CD4-positive, alpha-beta T cell treated with Interferon gamma for 1 hour (primary cell): ENCODE measurements at regions not wholly inside any gene's neighbourhood (a gene's known extent, or its start where the extent isn't known, plus 50 kb on each side); places are given as distances from the start of the nearest gene placed in this dataset.

Source experiments
- DNase-seq: peaks from one replicate; pipeline ENCODE4 v3.0.0-alpha.2; 2020

DNA sequence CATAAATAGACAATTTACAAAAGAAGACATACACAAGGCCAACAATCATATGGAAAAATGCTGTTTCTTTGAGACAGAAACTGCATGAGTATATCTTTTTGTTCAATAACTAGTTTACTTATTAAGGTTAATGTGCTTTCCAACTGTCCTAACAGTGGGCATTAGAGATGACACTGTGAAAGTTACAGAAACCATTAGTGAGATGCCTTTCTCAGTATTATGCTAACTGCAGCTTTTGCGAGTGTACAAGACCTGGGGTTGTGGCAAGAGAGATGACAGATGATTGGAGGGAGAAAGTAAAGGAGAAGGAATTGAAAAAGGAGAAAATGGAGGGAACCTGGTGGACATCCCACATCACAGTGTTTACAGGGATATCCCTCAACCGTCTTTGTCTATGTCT is 640.5 kb downstream of the ZPLD1 start:
- DNase-seq: no peak

DNA sequence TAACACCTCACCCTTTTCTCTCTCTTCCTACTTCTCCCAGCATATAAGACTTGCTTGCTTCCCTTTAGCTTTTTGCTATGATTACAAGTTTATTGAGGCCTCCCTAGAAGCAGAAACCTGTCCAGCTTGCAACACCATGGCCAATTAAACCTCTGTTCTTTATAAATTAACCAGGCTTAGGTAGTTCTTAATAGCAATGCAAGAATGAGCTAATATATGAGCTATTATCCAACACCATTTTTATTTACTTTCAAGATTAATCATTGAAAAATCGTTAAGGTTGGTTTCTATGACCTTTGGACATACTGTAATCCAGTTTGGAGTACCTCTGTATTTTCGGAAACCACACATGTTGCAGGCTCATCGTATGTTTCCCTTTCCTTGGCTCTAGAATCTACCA is 643.1 kb downstream of the ZPLD1 start:
- DNase-seq: no peak

DNA sequence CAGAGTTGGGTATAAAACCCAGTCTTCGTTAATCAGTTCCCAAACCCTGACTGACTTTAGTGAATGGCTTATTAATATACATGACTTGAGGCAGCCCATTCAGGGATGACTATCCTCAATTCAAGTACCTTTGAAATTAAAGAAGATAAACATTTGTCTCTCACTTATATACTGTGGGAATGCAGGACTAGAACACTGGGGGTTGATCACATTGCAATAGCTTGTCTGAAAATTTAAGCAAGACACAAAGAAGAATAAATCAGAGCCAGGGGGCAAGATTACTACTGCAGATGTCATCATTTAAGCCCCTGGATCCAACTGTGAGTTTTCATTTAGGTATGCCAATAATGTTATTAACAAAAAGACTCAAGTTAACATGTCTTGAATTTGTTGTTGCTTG is 647.7 kb downstream of the ZPLD1 start:
- no peak for DNase-seq

DNA sequence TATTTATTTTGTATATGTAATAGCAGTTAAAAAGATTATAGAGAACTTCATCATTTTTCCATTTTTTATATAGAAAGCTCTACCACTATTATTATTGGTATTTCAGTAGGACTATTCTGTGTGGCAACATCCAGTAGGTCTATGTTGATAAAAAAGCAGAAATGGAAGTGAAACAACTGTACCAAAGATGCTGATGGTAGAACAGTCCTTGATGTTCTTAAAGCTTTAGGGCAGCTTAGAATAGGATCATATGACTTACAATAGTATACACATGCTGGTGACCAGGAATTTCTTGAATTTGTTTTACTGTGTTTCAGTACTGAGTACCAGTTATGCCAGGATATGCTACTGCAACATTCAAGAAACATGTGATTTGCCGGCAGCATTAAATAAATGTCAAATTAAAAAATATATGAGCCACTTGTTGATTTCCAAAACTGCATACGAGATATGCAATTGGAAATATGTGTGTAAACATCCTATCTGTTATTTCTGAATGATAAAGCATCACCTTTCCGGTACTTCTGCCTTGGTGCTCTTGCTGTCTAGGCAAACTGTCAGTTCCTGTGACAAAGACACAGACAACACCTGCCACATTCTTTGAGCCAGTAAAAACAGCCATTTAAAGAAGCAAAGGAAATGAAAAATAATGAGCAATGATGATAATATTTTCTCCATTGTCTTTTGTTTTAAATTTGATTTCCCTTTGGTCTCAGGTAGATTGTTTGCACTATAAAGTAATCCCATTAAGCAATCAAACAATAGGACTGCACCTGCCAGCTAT is 649.2 kb downstream of the ZPLD1 start:
- no peak for DNase-seq

DNA sequence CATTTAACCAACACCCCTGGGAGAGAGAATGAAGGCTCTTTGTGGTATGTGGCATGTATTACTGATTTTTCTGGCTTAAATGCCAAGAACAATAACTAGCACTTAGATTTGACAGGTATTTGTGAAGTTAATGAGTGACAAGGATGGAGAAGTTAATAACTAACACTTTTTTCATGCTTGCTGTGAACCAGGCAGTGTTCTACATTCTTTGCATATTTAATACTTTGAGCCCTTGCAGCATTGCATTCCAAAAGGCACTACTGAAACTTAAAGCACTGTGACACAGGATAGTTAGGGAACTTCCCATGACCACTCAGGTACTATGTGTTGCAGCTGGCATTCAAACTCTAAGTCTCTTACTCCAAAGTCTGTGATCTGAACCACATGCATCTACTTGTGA is 650.6 kb downstream of the ZPLD1 start:
- no peak for DNase-seq

DNA sequence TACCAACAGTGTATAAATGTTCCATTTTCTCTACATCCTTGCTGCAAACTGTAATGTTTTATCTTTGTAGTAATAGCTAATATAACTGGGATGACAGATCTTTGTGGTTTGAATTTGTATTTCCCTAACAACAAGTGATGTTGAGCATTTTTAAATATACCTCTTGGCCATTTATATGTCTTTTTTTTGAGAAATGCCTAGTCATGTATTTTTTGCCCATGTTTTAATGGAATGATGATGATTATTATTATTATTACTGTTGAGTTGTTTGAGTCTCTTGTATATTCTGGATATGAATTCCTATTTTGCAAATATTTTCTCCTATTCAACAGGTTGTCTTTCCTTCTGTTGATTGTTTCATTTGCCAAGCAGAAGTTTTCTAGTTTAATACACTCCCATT is 654.9 kb downstream of the ZPLD1 start:
- DNase-seq: no peak

DNA sequence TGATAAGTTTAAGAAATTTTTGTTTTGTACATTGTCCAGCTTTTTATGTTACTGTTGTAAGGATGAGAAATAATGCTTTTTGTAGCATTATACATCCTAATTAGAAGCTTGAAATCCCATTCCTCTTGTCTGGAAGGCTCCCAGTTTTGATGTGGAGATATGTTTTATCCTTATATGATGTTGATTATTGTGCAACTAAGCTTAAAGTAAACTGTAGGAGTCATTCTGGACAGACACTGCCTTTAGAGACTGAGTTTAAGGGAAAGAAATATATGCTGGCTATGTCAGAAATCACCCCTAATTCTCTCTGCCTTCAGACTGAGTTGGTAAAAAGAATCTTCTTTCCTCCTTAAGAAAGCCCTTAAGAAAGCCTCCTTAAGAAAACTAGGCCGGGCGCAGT is 670.4 kb downstream of the ZPLD1 start:
- no peak for DNase-seq

DNA sequence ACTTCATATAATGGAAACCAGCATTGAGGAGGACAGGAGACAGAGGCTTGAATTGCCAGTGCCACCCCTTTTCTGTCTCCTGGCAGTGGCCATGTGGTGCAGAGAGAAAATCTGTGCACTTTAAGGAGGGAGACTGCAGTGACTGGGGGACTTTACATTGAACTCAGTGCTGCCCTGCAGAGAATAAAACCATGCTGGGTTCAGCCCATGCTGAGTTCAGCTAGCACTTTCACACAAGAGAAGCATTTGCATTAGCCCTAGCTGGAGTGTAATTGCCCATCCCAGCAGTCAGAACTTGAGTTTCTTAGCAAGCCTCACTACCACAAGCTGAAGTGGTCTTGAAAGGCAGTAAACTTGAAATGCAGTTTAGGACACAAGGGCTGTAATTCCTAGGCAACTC is 677.5 kb downstream of the ZPLD1 start:
- DNase-seq: no peak

DNA sequence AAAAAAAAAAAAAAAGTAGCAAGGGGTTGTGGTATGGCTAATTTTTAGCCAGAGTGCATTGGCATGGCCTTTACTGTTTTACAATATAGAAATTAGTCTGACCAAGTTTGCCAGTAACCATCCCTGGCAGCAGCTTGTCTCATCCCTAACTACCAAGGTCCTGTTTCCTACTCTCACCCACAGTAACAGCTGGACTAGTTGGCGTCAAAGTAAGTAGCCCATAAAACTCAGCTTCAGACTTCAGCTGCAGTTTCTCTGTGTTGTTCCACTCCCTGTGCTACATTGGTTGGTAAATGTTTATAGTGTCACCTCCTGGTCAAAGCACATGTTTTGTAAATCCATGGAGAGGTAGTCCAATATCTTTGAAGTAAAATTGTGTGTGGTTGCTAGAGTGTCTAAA is 691.3 kb downstream of the ZPLD1 start:
- DNase-seq: no peak

DNA sequence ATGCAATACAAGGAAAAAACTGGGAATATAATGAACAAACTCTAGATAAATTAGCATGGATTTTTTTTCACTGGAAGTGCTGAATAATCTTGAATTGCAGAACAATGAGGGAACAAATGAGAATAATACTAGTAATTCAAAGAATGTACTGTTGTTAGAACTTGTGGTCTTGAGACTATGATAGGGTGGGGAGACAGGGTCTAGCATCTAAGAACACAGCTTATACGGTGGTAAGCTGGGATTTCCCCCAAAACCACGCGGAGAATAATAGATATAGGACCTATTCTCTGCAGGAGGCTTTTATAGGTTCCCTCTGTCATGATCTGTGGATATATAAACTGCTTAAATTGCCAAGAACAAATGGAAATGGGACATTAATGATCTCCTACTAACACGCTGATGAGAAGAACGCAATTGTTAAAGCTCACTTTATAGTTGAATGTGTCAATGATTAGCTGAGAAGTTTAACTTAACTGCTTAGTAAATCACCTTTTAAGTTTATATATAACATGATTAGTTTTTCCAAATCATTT is 692.3 kb downstream of the ZPLD1 start:
- no peak for DNase-seq

DNA sequence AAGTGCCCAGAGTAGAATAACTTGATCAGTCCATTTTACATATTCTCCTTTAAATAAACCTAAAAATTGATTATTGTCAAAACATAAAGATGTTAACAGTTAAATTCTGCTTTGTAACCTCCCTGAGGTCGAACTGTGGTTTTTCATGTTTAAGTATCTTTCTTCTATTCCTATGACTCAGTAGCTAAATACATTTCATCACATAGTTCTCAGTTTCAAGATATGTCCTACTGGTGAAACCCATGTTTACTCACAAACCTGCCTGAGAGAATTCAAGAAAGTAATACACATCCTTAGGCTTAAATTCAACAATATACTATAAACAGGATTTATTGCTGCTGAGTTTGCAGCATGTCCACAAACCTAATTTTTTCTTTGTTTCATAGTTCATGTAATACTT is 692.9 kb downstream of the ZPLD1 start:
- DNase-seq: no peak

DNA sequence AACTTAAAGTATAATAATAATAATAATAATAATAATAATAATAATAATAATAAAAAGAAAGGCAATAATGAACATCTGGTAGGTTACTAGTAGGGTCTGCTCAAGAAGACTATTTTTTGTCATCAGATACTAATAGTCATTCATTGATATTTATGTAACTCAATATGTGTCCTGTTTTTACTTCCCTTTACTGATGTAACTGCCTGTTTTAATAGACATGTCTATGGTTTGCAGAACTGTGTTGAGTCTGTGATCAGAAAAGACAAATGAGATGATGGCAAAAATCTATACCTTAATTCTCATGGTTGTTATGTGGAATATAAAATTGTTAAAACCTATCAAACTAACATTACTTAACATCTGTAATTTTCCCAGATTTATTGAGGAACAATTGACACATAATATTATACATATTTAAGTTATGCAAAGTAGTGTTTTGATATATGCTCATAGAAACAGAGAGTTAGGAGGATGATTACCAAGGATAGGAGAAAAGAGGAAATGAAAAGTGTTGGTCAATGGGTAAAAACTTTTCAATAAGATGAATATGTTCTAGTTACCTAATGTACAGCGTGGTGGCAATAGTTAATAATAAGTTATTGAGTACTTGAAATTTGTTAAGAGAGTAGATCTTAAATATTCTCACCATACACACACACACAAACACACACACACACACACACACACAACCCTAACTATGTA is 699.4 kb downstream of the ZPLD1 start:
- no peak for DNase-seq

DNA sequence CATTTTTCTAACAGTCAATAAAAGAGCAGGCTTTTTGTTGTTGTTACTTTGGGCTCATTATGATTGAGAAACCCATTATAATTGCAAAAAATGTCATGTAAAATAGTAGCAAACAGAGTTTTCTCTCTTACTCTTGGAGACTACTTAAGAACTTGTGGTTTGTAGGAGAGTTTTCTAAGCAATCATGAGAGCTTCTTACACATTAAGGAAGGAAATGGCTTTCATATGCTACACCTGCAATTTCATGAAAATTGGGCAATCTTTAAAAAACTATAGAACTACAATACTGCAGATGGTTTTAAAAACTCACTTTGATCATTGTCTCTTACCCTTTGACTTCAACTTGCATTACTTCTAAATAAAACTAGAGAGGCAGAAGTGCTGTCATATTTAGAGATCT is 701.8 kb downstream of the ZPLD1 start:
- no peak for DNase-seq

DNA sequence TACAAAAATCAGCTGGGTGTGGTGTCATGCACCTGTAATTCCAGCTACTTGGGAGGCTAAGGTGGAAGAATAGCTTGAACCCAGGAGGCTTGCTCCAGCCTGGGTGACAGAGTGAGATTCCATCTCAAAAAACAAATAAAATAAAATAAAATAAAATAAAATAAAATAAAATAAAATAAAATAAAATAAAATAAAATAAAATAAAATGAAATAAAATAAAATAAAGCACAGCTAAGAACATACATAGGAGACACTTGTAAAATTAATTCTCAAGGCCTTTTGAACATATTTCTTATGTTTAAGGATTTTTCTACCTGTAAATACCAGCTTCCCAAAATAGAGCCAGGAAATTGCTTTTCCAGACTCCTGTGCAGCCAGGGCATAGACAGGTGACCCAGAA is 703.0 kb downstream of the ZPLD1 start:
- DNase-seq: no peak

DNA sequence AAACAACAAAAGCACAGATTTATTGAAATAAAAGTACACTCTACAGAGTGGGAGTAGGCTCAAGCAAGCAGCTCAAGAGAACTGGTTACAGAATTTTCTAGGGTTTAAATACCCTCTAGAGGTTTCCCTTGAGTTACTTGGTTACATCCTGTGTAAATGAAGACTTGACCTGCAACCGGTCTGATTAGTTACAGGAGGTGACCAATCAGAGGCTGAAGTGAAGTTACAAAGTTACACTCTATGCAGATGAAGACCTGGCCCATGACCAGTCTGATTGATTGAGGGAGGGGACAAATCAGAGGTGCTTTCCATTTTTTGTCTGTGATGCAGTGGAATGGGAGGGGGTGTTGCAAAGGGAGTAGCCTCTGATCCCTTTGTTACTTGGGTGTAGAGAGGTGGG is 723.4 kb downstream of the ZPLD1 start:
- no peak for DNase-seq

DNA sequence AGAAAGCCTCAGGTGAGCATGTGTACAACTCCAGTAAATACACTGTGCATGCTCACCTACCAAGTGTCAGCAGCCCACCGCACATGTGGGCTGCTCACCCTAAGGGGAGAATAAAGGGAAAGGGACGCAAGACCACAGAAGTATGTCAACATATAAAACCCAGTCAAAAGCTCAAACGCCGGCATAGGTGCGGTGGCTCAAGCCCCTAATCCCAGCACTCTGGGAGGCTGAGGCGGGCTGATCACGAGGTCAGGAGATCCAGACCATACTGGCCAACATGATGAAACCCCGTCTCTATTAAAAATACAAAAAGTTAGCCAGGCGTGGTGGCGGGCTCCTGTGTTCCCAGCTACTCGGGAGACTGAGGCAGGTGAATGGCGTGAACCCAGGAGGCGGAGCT is 732.1 kb downstream of the ZPLD1 start:
- DNase-seq: no peak

DNA sequence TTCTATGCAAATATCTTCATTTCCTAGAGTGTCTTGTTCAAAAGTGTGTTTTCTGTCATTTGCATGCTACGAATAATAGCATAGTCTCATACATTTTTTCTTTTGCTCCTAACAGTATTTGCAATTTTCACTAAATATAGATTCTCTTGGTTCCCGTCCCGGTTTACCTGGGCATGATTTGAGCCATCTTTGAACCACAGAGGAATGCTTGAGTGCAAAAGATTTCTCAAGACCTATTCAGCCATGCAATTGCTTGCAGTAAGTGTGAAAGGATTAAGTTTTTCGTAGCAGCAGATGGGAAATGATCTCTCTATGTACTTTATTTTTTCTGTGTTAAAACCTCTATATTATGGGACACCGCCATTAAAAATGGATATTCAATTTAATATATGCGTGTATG is 733.0 kb downstream of the ZPLD1 start:
- DNase-seq: no peak

DNA sequence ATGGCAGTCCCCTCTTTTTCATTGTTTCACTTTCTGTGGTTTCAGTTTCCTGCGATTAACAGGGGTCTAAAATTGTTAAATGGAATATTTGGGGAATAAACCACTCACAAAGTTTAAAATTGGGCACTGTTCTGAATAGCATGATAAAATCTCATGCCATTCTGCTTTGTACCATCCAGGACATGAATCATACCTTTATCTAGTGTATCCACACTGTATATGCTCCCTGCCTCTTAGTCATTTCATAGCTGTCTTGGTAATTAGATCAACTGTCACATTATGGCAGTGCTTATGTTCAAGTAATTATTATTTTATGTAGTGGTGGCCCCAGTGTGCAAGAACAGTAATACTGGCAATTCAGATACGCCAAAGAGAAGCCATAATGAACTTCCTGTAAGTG is 734.5 kb downstream of the ZPLD1 start:
- DNase-seq: no peak

DNA sequence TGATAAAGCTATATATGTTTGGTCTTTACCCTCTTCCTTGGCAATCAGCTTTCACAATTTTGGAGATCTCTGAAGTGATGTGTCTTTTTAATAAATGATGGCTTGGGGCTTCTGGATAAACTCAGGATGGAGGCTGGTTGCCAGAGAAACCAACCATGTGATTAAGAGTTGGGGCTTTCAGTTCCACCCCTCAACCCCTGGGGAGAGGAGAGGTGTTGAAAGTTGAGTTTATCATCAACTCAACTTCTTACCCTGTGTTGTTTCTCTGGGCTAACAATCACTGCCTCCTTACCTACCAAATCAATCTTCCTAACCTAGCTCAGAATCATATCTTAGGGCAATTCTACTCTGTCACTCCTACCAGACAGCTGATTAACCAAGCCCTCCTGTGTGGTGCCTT is 735.8 kb downstream of the ZPLD1 start:
- DNase-seq: no peak

DNA sequence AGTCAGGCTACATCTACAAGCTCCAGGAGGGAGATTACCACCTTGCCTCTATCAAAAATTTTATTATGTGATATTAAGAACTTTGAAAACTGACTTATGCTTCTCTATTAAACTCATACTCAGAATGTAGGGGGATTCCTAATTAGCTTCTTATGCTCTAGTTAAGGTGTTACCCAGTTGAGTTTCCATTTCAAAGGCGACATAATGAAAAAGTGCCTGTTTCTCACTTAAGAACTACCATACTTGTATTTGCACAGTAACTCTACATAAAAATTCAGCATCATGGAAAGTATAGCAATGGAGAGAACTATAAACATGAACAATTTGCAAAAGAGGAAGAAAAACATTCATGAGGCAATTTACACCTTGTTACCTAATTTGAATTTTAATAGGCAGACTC is 739.1 kb downstream of the ZPLD1 start:
- no peak for DNase-seq

DNA sequence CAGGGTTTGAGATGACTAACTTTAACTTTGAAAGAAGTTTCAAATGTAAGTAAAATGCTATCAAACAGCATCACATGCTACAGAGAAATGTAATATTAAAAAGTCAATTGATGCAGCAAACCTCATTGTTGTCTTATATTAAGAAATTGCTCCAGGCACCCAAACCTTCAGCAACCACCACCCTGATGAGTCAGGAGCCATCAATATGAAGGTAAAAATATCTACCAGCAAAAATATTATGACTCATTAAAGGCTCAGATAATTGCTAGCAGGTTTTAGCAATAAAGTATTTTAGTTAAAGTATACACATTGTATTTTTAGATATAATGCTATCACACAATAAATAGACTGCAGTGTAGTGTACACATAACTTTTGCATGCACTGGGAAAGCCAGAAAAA is 746.3 kb downstream of the ZPLD1 start:
- DNase-seq: no peak

DNA sequence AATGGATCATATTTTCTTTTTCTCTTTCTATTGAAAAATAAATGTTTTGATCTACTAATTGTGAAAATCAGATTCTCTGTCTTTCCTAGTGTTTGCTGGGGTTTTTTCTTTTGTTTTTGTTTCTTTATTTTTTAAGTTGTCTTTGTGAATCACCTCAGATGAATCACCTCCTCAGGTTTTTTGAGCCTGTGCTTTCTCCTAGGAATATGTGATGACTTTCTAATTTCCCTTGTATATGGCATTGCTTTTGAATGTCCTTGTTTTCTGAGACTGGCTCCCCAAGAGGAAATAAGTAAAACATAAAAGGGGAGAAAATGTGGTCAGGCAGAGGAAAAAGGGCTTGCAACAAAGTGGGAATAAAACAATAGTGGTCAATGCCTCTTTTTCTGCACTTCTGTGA is 750.0 kb downstream of the ZPLD1 start:
- no peak for DNase-seq

DNA sequence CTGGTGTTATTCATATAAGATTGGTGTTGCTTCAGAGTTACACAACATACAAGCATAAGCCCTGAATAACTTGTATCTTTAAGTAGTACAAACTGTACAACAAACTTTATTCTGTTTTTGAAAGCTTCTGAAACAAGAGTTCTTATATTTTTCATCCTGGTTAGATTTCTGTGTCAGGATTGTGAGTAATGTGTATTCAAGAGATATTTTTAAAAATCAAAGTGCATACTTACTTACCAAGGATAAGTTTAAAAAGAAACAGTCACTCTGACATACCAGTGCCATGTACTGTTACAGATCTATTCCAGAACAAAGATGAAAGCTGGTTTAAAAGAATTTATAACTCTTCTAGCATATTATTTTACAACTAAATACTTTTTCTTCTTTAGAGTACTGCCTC is 755.1 kb downstream of the ZPLD1 start:
- DNase-seq: no peak

DNA sequence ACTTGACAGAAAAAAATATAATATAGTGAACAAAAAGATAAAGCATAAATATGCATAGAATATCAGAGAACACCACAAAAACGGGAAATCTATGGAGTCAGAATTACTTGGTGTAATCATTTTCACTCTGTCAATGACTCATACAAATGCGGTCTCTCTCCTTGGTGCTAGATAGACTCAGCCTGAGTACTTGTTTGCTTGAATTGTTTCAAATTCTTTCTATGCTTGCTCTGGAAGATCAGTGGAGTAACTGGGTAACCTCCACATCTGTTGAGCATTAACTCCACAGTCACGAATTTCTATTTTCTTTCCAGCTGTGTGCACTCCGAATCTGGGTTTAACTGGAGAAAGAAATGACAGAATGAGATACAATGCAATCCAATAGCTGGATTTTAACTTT is 760.4 kb downstream of the ZPLD1 start:
- DNase-seq: no peak

DNA sequence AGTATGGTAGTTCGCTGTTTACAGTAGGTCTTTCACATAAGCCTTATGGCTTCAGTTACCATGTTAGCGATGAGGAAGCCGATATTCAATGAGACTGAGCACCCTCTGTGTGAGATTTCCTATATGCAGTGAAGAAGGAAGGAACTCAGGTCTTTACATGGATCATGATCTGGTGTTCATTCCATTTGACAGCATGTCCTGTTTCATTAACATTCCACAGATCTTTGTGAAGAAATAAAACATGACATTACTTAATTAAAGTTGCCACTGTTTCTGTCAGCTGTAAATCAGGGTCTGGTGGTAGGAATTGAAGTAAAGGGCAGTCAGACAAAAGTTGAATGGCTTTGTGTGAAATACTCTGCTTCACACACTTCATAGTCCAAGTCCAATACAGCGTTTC is 768.6 kb downstream of the ZPLD1 start:
- no peak for DNase-seq
